GM23338 (cell line): ENCODE measurements at regions not wholly inside any gene's neighbourhood (a gene's known extent, or its start where the extent isn't known, plus 50 kb on each side); places are given as distances from the start of the nearest gene placed in this dataset.

Experiments
- ATAC-seq: fragments of 200-7000 bp; cut with Tn5 transposase; 3 replicates; pipeline ENCODE4 v1.9.1; 2020
- DNase-seq: peaks from one replicate; pipeline ENCODE4 v3.0.0-alpha.2; 2015; ENCODE audit warnings: low spot score
- H2AFZ ChIP-seq: fragments of 200-600 bp; sonication (generic); 2 replicates; pipeline ENCODE4 v1.8.0; 2016; ENCODE audit warnings: antibody characterized with exemption, mild to moderate bottlenecking, moderate library complexity
- H3F3A ChIP-seq: fragments of 200-600 bp; sonication (generic); replicated peaks from 2 replicates; pipeline ENCODE4 v1.8.0; 2017; ENCODE audit warnings: antibody characterized with exemption, mixed run types, low read depth
- H3K27ac ChIP-seq: fragments of 200-600 bp; sonication (generic); 2 replicates; pipeline ENCODE4 v1.6.1; 2016; ENCODE audit warnings: low read depth
- H3K27me3 ChIP-seq: fragments of 200-600 bp; sonication (generic); 2 replicates; pipeline ENCODE4 v1.8.0; 2016; ENCODE audit warnings: mild to moderate bottlenecking, mixed run types, moderate library complexity; ENCODE audit not compliant: insufficient read depth
- H3K36me3 ChIP-seq: fragments of 200-600 bp; sonication (generic); 2 replicates; pipeline ENCODE4 v1.8.0; 2016; ENCODE audit warnings: mild to moderate bottlenecking; ENCODE audit not compliant: insufficient read depth
- H3K4me1 ChIP-seq: fragments of 200-600 bp; sonication (generic); 2 replicates; pipeline ENCODE4 v1.8.0; 2016; ENCODE audit warnings: mild to moderate bottlenecking, moderate library complexity; ENCODE audit not compliant: insufficient read depth
- H3K4me2 ChIP-seq: fragments of 200-600 bp; sonication (generic); 2 replicates; pipeline ENCODE4 v1.7.1; 2017; ENCODE audit warnings: mixed run types
- H3K4me3 ChIP-seq: fragments of 200-600 bp; sonication (generic); 2 replicates; pipeline ENCODE4 v1.6.1; 2016; ENCODE audit warnings: mixed run types
- H3K79me2 ChIP-seq: fragments of 200-600 bp; sonication (generic); replicated peaks from 2 replicates; pipeline ENCODE4 v1.8.0; 2017; ENCODE audit warnings: mild to moderate bottlenecking; ENCODE audit not compliant: insufficient read depth
- H3K9me2 ChIP-seq: fragments of 200-600 bp; sonication (generic); 2 replicates; pipeline ENCODE4 v1.8.0; 2017; ENCODE audit not compliant: insufficient read depth
- H4K20me1 ChIP-seq: fragments of 200-600 bp; sonication (generic); replicated peaks from 2 replicates; pipeline ENCODE4 v1.8.0; 2017; ENCODE audit warnings: mild to moderate bottlenecking; ENCODE audit not compliant: insufficient read depth
- H3K27ac Mint-ChIP-seq: 2 replicates; pipeline ENCODE4 v1.8.0; 2020; ENCODE audit warnings: inconsistent platforms, mild to moderate bottlenecking, moderate library complexity, mixed read lengths
- H3K27me3 Mint-ChIP-seq: 3 replicates; pipeline ENCODE4 v1.8.0; 2022; ENCODE audit warnings: low read depth, mild to moderate bottlenecking, moderate library complexity, mixed read lengths, inconsistent platforms; ENCODE audit not compliant: insufficient read depth, poor library complexity
- H3K36me3 Mint-ChIP-seq: 3 replicates; pipeline ENCODE4 v1.8.0; 2021; ENCODE audit warnings: low read depth, mild to moderate bottlenecking, inconsistent platforms, moderate library complexity, mixed read lengths
- H3K4me1 Mint-ChIP-seq: 3 replicates; pipeline ENCODE4 v1.8.0; 2020; ENCODE audit warnings: mild to moderate bottlenecking, inconsistent platforms, mixed read lengths
- H3K4me3 Mint-ChIP-seq: 3 replicates; pipeline ENCODE4 v1.8.0; 2021; ENCODE audit warnings: moderate library complexity, mild to moderate bottlenecking, inconsistent platforms, mixed read lengths
- H3K9me3 Mint-ChIP-seq: 3 replicates; pipeline ENCODE4 v1.8.0; 2020; ENCODE audit warnings: moderate library complexity, mild to moderate bottlenecking, inconsistent platforms, mixed read lengths
- CREB1 ChIP-seq: fragments of 250-450 bp; sonication (Bioruptor Pico); IDR thresholded peaks from 2 replicates; pipeline ENCODE4 v1.5.0; 2020; ENCODE audit warnings: low read depth, mild to moderate bottlenecking, moderate library complexity
- CTCF ChIP-seq, 2 experiments: fragments of 200-600 bp in 1 of 2; sonication (generic) in 1 of 2; conservative IDR thresholded peaks; 2 replicates each; pipeline versions ENCODE4 v1.5.1 to v1.6.1; 2016 to 2017; ENCODE audit warnings: antibody characterized with exemption in 2 of 2, low read depth in 2 of 2, mild to moderate bottlenecking in 2 of 2, moderate library complexity in 1 of 2
- ETS1 ChIP-seq: IDR thresholded peaks from 2 replicates; pipeline ENCODE4 v1.6.1; 2016; ENCODE audit warnings: antibody characterized with exemption
- EZH2 ChIP-seq: fragments of 200-600 bp; sonication (generic); IDR thresholded peaks from one replicate; pipeline ENCODE4 v1.8.0; 2017; ENCODE audit warnings: antibody characterized with exemption, mild to moderate bottlenecking, low read depth; ENCODE audit not compliant: unreplicated experiment
- EZH2phosphoT487 ChIP-seq: fragments of 200-600 bp; sonication (generic); IDR thresholded peaks from one replicate; pipeline ENCODE4 v1.8.1; 2018; ENCODE audit warnings: antibody characterized with exemption; ENCODE audit not compliant: unreplicated experiment
- NANOG ChIP-seq: IDR thresholded peaks from 2 replicates; pipeline ENCODE4 v1.6.1; 2016; ENCODE audit warnings: antibody characterized with exemption, borderline replicate concordance
- POLR2AphosphoS5 ChIP-seq: IDR thresholded peaks from 2 replicates; pipeline ENCODE4 v1.6.1; 2016; ENCODE audit warnings: antibody characterized with exemption, low read depth
- REST ChIP-seq: IDR thresholded peaks from one replicate; pipeline ENCODE4 v1.6.1; 2018; ENCODE audit warnings: antibody characterized with exemption; ENCODE audit not compliant: unreplicated experiment
- STAT1 ChIP-seq: IDR thresholded peaks from one replicate; pipeline ENCODE4 v1.6.1; 2016; ENCODE audit warnings: antibody characterized with exemption; ENCODE audit not compliant: unreplicated experiment
- ZNF114 ChIP-seq: fragments of 250-450 bp; sonication (Bioruptor Pico); IDR thresholded peaks from 2 replicates; pipeline ENCODE4 v1.5.0; 2020; ENCODE audit warnings: mild to moderate bottlenecking, moderate library complexity
- ZNF331 ChIP-seq: fragments of 250-450 bp; sonication (Bioruptor Pico); IDR thresholded peaks from 2 replicates; pipeline ENCODE4 v1.5.0; 2020; ENCODE audit warnings: low read depth, mild to moderate bottlenecking, moderate library complexity

GRCh38 chr12:90280564-90281058 lies 572.0 kb upstream of the ATP2B1 start:
- Histone ChIP-seq H3K4me1 (no peaks in the 10 kb centered on the region), H3K27ac (no peak overlapping the region), H3K9me2 (peaks cover 8% of the 10 kb centered on the region; the same call in 1 of the 2 replicates), H3K27me3 (no peaks in the 10 kb centered on the region), H3K4me2 (no peak overlapping the region), H3F3A (no peaks in the 10 kb centered on the region), H4K20me1 (no peaks in the 10 kb centered on the region), H3K4me3 (no peak overlapping the region), H3K79me2 (no peaks in the 10 kb centered on the region), H2AFZ (no peak overlapping the region), H3K36me3 (0 out of 2 replicates have a peak, but pooled peaks cover 6% of the 10 kb centered on the region)
- Mint-ChIP-seq H3K27ac (no peak overlapping the region), H3K9me3 (peaks cover 40% of the 10 kb centered on the region), H3K4me1 (no peaks in the 10 kb centered on the region; the same call in 2 of the 3 replicates), H3K4me3 (no peak overlapping the region), H3K27me3 (no peaks in the 10 kb centered on the region), H3K36me3 (peaks cover 29% of the 10 kb centered on the region)
- TF ChIP-seq EZH2 = no peak
- no peak for TF ChIP-seq CTCF (conservative IDR thresholded peaks at IDR 0.05; ENCODE audit: low read depth in 2 of 2)
- no peak for TF ChIP-seq ZNF331 (CRISPR knock-in tag)
- TF ChIP-seq CREB1 (CRISPR knock-in tag) = no peak
- TF ChIP-seq STAT1 = no peak
- no peak for TF ChIP-seq ZNF114 (CRISPR knock-in tag)
- no peak for TF ChIP-seq POLR2AphosphoS5
- no peak for TF ChIP-seq ETS1
- no peak for TF ChIP-seq NANOG
- no peak for TF ChIP-seq EZH2phosphoT487
- DNase-seq = no peak
- ATAC-seq = no peak

GRCh38 chr12:90280033-90280432 lies 571.4 kb upstream of the ATP2B1 start:
- no peaks in the 10 kb centered on the region for H3K27me3 Mint-ChIP-seq
- H3K9me3 Mint-ChIP-seq = peaks cover 40% of the 10 kb centered on the region
- H3K4me3 Mint-ChIP-seq = no peak overlapping the region
- H3K27me3 ChIP-seq = no peaks in the 10 kb centered on the region
- H2AFZ ChIP-seq = no peak overlapping the region
- TF ChIP-seq STAT1 (no peak), REST (no peak), ZNF331 (CRISPR knock-in tag) (no peak), ZNF114 (CRISPR knock-in tag) (no peak)
- no peak overlapping the region for H3K4me3 ChIP-seq
- ATAC-seq = no peak
- H3K27ac ChIP-seq = no peak overlapping the region
- no peaks in the 10 kb centered on the region; the same call in 2 of the 3 replicates for H3K4me1 Mint-ChIP-seq
- H3F3A ChIP-seq = no peaks in the 10 kb centered on the region
- H3K4me2 ChIP-seq = no peak overlapping the region
- no peak for DNase-seq
- 0 out of 2 replicates have a peak, but pooled peaks cover 6% of the 10 kb centered on the region for H3K36me3 ChIP-seq
- H3K27ac Mint-ChIP-seq = no peak overlapping the region
- H3K4me1 ChIP-seq = no peaks in the 10 kb centered on the region
- H3K36me3 Mint-ChIP-seq = peaks cover 29% of the 10 kb centered on the region
- peaks cover 8% of the 10 kb centered on the region; the same call in 1 of the 2 replicates for H3K9me2 ChIP-seq
- H4K20me1 ChIP-seq = no peaks in the 10 kb centered on the region
- no peaks in the 10 kb centered on the region for H3K79me2 ChIP-seq
